Smooth muscle cell (in vitro differentiated cells): ENCODE measurements at regions not wholly inside any gene's neighbourhood (a gene's known extent, or its start where the extent isn't known, plus 50 kb on each side); places are given as distances from the start of the nearest gene placed in this dataset.

Source experiments
- DNase-seq: peaks from one replicate; lab custom pipeline; 2025; ENCODE audit not compliant: unreplicated experiment; lab: John Stamatoyannopoulos, UW
- H2AFZ ChIP-seq: fragments of 200-600 bp; sonication (generic); 2 replicates; pipeline ENCODE4 v1.6.0; 2016; ENCODE audit warnings: antibody characterized with exemption, low read depth, mild to moderate bottlenecking
- H3F3A ChIP-seq: fragments of 200-600 bp; sonication (generic); 2 replicates; pipeline ENCODE4 v1.6.0; 2017; ENCODE audit warnings: antibody characterized with exemption, low read depth
- H3K27ac ChIP-seq: fragments of 200-600 bp; sonication (generic); 2 replicates; pipeline ENCODE4 v1.5.1; 2016; ENCODE audit warnings: low read depth, mild to moderate bottlenecking
- H3K27me3 ChIP-seq: fragments of 200-600 bp; sonication (generic); 2 replicates; pipeline ENCODE4 v1.6.1; 2016; ENCODE audit warnings: low read depth, mild to moderate bottlenecking
- H3K36me3 ChIP-seq: fragments of 200-600 bp; sonication (generic); 2 replicates; pipeline ENCODE4 v1.5.1; 2016; ENCODE audit warnings: low read depth
- H3K4me1 ChIP-seq: fragments of 200-600 bp; sonication (generic); 2 replicates; pipeline ENCODE4 v1.5.1; 2016; ENCODE audit warnings: low read depth
- H3K4me2 ChIP-seq: fragments of 200-600 bp; sonication (generic); 2 replicates; pipeline ENCODE4 v1.6.0; 2016; ENCODE audit warnings: mild to moderate bottlenecking
- H3K4me3 ChIP-seq: fragments of 200-600 bp; sonication (generic); 2 replicates; pipeline ENCODE4 v1.5.1; 2016; ENCODE audit warnings: mild to moderate bottlenecking
- H3K79me2 ChIP-seq: fragments of 200-600 bp; sonication (generic); 2 replicates; pipeline ENCODE4 v1.6.0; 2016; ENCODE audit warnings: low read depth, mild to moderate bottlenecking
- H3K9ac ChIP-seq: fragments of 200-600 bp; sonication (generic); 2 replicates; pipeline ENCODE4 v1.6.0; 2016; ENCODE audit warnings: low read depth
- H3K9me3 ChIP-seq: fragments of 200-600 bp; sonication (generic); replicated peaks from 2 replicates; pipeline ENCODE4 v1.5.1; 2016; ENCODE audit warnings: low read depth
- H4K20me1 ChIP-seq: fragments of 200-600 bp; sonication (generic); 2 replicates; pipeline ENCODE4 v1.6.0; 2016; ENCODE audit warnings: low read depth
- WGBS: methylation state at CpG from one replicate; pipeline ENCODE4 v1.1.7; 2016; ENCODE audit warnings: low lambda C conversion rate; 5-methylcytosine and 5-hydroxymethylcytosine counted together
- TF ChIP-seq, protein P1 (sequence below): fragments of 200-600 bp; sonication (generic); IDR thresholded peaks from 2 replicates; pipeline ENCODE4 v1.5.1; 2017; ENCODE audit warnings: borderline replicate concordance, mild to moderate bottlenecking, antibody characterized with exemption; ENCODE audit not compliant: insufficient read depth, poor library complexity, severe bottlenecking

DNA sequence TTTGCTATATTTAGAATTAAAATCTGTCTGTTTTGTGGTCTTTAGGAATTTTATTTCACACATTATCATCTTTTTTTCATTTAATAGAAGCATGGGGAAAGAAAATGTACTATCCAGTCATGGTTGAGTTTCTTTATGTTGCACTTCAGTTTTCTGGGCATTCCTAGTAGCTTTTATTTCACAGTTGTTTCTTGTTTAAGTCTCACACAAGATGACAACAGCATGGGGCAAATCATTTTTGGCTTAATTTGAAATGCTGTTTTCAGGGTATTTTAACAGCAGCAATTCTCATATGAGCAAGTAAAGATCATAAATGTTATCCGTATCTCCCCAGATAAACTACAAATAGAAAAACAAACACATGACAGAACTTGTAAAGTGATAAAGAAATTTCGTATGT, 1600.2 kb downstream of the PCDH9 start:
- Histone ChIP-seq H3K9ac (no peak overlapping the region), H3K4me2 (no peak overlapping the region), H4K20me1 (no peaks in the 10 kb centered on the region), H3K4me1 (no peaks in the 10 kb centered on the region), H3K27me3 (peaks cover 21% of the 10 kb centered on the region), H3K9me3 (no peaks in the 10 kb centered on the region), H3K79me2 (no peaks in the 10 kb centered on the region), H3F3A (no peaks in the 10 kb centered on the region), H3K4me3 (no peak overlapping the region), H2AFZ (no peak overlapping the region), H3K27ac (no peak overlapping the region), H3K36me3 (no peaks in the 10 kb centered on the region)
- TF ChIP-seq, protein P1, sequence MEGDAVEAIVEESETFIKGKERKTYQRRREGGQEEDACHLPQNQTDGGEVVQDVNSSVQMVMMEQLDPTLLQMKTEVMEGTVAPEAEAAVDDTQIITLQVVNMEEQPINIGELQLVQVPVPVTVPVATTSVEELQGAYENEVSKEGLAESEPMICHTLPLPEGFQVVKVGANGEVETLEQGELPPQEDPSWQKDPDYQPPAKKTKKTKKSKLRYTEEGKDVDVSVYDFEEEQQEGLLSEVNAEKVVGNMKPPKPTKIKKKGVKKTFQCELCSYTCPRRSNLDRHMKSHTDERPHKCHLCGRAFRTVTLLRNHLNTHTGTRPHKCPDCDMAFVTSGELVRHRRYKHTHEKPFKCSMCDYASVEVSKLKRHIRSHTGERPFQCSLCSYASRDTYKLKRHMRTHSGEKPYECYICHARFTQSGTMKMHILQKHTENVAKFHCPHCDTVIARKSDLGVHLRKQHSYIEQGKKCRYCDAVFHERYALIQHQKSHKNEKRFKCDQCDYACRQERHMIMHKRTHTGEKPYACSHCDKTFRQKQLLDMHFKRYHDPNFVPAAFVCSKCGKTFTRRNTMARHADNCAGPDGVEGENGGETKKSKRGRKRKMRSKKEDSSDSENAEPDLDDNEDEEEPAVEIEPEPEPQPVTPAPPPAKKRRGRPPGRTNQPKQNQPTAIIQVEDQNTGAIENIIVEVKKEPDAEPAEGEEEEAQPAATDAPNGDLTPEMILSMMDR: no peak
- 85% methylated on average over 2 of the region's 2 CpGs for WGBS
- no peak for DNase-seq

DNA sequence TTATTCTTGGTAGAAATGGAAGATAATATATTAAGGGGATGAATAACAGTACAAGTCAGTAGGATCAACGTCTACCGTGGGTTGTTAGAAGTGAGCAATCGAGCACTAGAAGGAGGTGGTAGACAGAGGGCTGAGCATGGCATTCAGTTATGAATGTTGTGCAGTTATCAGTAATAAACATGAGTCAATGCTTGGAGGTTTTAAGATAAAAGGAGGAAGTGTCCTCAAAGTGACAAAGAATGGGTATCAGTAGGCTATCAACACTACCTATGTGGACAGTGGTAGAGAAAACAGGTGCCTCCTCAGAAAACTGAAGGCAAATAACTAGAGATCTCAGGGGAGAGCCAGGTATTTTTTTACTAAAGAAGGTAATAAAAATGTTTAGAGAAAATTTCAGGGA, 1607.0 kb downstream of the PCDH9 start:
- Histone ChIP-seq H3K27ac (no peak overlapping the region), H3K4me3 (no peak overlapping the region), H2AFZ (no peak overlapping the region), H3K4me2 (no peak overlapping the region), H3K79me2 (no peaks in the 10 kb centered on the region), H3F3A (no peaks in the 10 kb centered on the region), H4K20me1 (no peaks in the 10 kb centered on the region), H3K9me3 (no peaks in the 10 kb centered on the region), H3K9ac (no peak overlapping the region), H3K36me3 (no peaks in the 10 kb centered on the region), H3K4me1 (no peaks in the 10 kb centered on the region), H3K27me3 (peaks cover 15% of the 10 kb centered on the region)
- no peak for DNase-seq
- TF ChIP-seq, protein P1: no peak
- whole genome bisulfite sequencing: 89% methylated on average over 3 of the region's 3 CpGs

DNA sequence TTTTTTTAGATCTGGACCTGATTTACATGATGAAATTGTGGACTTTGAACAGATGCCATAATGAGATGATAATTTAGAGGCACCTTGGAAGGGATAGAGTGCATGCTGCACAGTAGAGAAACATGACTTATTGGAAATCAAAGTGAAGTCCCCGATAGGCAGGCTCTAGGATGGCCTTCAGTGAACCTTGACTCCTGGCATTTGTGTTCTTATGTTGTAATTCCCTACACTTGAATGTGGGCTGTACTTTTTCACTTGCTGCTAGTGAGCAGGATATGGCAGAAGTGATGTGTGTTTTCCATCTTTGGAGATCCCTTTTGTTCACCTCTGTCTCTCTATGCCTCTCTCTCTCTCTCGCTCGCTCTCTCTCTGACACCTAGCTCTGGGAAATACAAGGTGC, 1614.6 kb downstream of the PCDH9 start:
- Histone ChIP-seq H3K27me3 (peaks cover 40% of the 10 kb centered on the region), H3K36me3 (no peaks in the 10 kb centered on the region), H3K27ac (no peak overlapping the region), H4K20me1 (no peaks in the 10 kb centered on the region), H3F3A (no peaks in the 10 kb centered on the region), H2AFZ (no peak overlapping the region), H3K4me2 (no peak overlapping the region), H3K9ac (no peak overlapping the region), H3K4me3 (no peak overlapping the region), H3K9me3 (no peaks in the 10 kb centered on the region), H3K79me2 (no peaks in the 10 kb centered on the region), H3K4me1 (no peaks in the 10 kb centered on the region)
- 98% methylated on average over 3 of the region's 3 CpGs for WGBS
- no peak for DNase-seq
- TF ChIP-seq, protein P1: no peak

DNA sequence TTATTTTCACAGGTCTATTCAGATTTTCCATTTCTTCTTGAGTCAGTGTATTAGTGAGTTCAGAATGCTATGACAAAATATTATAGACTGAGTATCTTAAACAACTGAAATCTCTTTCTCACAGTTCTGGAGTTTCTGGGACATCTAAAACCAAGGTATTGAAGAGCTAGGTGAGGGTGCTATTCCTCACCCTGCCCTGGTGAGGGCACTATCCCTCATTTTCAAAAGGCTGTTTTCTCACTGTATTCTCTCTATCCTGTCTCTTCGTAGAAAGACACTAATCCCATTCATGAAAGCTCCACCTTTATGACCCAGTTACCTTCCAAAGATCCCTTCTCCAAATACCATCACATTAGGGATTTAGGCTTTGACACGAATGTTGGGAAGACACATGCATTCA, 1617.1 kb downstream of the PCDH9 start:
- no peak overlapping the region for H3K9ac ChIP-seq
- WGBS: 86% methylated on average over 2 of the region's 2 CpGs
- no peak for DNase-seq
- no peak overlapping the region for H3K4me3 ChIP-seq
- no peak overlapping the region for H3K4me2 ChIP-seq
- no peaks in the 10 kb centered on the region for H4K20me1 ChIP-seq
- no peaks in the 10 kb centered on the region for H3K4me1 ChIP-seq
- H3K27me3 ChIP-seq: peaks cover 43% of the 10 kb centered on the region
- H3K79me2 ChIP-seq: no peaks in the 10 kb centered on the region
- no peaks in the 10 kb centered on the region for H3F3A ChIP-seq
- H3K9me3 ChIP-seq: no peaks in the 10 kb centered on the region
- TF ChIP-seq, protein P1: peak; percentile 10
- no peak overlapping the region for H2AFZ ChIP-seq
- H3K36me3 ChIP-seq: no peaks in the 10 kb centered on the region
- no peak overlapping the region for H3K27ac ChIP-seq
